Right lung (tissue), 2 donors: ENCODE measurements at regions not wholly inside any gene's neighbourhood (a gene's known extent, or its start where the extent isn't known, plus 50 kb on each side); places are given as distances from the start of the nearest gene placed in this dataset.

Source experiments
- DNase-seq, 2 donors: peaks; one replicate each; pipeline ENCODE4 v3.0.0-alpha.2; 2013

DNA sequence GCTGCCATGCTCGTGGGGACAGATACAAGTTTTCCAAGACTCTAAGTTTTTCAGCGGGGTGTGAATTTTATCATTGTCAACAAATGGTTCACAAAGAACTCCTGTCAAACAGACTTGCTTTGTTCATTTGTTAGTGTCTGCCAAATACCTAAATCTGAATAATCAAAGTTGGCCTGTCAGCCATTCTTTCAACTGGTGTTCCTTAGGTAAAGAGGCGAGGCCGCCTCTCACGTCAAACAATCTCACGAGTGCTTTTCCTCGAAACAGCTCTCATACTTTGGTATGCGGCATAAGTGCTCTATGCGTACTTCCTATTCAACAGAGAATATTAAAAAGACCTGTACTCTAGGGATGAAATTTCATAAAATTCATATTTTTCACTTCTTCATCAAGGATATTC is 51.4 kb upstream of the KANK4 start:
- DNase-seq, result peak in 1 of 2 donors; percentile 32

- no peak for DNase-seq
These were observed 52.1 kb upstream of the KANK4 start for GRCh38 chr1:62371375-62371774.

DNA sequence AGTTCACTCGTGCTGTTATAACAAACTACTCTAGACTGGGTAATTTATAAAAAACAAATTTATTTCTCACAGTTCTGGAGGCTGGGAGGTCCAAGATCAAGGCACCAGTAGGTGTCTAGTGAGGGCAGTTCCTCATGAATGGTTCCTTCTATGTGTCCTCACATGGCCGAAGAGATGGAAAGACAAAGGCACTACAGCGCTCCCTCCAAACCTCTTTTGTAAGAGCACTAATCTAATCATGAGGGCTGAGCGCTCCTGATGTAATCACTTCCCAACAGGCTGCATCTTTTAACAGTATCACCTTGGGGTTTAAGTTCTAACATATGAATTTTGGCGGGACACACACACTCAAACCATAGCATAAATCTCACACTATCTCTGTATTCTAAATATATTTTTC is 54.0 kb upstream of the KANK4 start:
- no peak for DNase-seq

GRCh38 chr1:62377043-62377562 is 57.9 kb upstream of the KANK4 start:
- DNase-seq, result no peak

DNA sequence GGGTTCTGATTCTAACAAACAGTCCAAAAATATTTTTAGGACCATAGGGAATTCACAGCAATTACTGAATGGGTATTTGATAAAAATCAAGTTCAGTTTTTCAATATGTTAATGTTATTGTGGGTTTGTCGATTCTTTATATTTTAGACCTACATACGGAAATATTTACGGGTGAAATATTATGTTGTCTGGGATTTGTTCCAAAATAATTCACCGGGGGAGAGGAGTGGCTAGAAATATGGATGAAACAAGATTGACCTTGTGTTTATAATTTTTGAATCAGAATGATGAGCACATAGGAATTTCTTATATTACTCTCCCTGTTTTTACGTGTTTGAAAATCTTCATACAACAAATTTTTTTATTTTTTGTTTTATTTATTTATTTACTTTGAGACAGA is 56.7 kb upstream of the USP1 start:
- no peak for DNase-seq

GRCh38 chr1:62381831-62382657 is 54.8 kb upstream of the USP1 start:
- no peak for DNase-seq

DNA sequence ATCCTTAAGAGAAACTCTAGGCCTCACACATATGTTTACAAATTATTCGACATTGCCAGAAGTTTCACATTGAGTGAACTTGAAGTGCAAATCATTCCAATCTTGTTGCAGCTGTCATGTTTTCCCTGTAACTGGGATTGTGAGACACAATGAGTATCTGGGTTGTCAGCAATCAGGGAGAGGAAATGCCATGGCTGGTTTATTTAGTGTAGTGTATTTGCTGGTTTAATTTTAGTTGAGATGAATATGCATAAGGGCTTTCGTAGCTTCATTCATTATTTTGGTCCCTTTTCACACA is 54.2 kb upstream of the USP1 start:
- DNase-seq, result no peak

GRCh38 chr1:62384276-62385005 is 52.4 kb upstream of the USP1 start:
- peak; percentile 79 to 81 for DNase-seq

- no peak for DNase-seq
These were observed 50.9 kb upstream of the USP1 start for GRCh38 chr1:62385923-62386322.

- no peak for DNase-seq
These were observed 50.3 kb upstream of the USP1 start for GRCh38 chr1:62386351-62387121.
